GM12892 (cell line): ENCODE measurements at regions not wholly inside any gene's neighbourhood (a gene's known extent, or its start where the extent isn't known, plus 50 kb on each side); places are given as distances from the start of the nearest gene placed in this dataset.

Experiments
- POLR2A ChIP-seq: IDR thresholded peaks from 2 replicates; pipeline ENCODE4 v1.6.1; 2011; ENCODE audit warnings: low read depth, low read length, control low read depth
- POLR2AphosphoS5 ChIP-seq: IDR thresholded peaks from 2 replicates; pipeline ENCODE4 v1.6.1; 2011; ENCODE audit warnings: low read depth, low read length, control low read depth

- TF ChIP-seq POLR2A (no peak), POLR2AphosphoS5 (no peak)
Measured at GRCh38 chr11:134667175-134667500, 255.1 kb upstream of the B3GAT1 start.
